ENCODE measurements at regions not wholly inside any gene's neighbourhood (a gene's known extent, or its start where the extent isn't known, plus 50 kb on each side); places are given as distances from the start of the nearest gene placed in this dataset.
"Not testable (repeated sequence)": the region's sequence is repeated elsewhere in the genome, so short reads cannot be mapped to it uniquely, and the experiment has no call there.

GRCh38 chr7:45407730-45408408 lies 166.3 kb upstream of the ADCY1 start:
- no peak for DNase-seq (ENCODE audit: low read depth in 2 of 2)

DNA sequence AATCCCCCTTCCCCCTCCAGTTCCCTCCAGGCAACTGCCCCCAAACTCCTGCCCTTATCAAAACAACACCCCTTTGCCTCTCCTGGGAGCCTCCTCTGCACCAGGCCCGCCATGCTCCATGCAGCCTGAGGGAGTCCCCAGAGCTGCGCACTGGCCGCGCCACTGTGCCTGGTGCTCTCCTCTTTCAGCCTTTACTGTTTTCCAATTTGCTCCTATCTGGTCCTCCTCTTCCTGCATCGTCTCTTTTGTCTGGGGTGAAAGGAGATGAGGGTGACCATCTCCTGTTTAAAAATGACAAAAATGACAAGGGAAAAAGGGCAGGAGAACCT lies 165.8 kb upstream of the ADCY1 start:
- DNase-seq (ENCODE audit: low read depth in 2 of 2), result no peak

DNA sequence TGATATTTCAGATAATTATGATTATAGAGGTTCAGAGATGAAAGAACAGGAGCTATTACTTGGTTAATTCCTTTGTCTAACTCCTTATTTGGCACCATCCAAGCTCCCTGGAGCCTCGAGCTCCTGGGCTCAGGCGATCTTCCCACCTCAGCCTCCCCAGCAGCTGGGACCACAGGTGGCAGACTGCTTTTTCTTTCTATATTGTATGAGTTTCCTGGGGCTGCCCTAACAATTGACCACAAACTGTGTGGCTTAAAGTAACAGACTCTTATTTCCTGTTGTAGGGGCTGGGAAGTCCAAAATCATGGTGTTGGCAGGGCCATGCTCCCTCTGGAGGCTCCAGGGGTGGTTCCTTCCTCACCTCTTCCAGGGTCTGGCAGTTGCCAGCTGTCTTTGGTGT lies 163.3 kb upstream of the ADCY1 start:
- no peak for DNase-seq (ENCODE audit: low read depth in 2 of 2)

DNA sequence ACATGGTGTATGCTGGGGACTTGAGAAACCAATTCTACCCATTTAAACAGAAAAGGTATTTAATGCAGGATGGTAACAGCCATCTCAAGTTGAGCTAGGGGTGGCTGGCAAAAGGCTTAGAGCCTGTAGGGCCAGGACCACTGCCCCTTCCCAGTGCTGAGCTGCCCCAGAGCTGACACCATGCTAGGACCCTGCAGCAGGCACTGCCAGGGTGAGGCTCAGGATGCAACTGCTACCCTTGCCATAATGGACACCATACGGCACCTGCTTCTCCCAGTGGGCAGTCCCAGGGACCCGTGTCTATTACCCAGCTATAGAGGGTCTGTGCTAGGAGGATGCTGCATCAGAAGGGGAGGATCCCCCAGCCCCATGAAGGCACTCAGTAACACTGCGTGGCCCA lies 160.7 kb upstream of the ADCY1 start:
- no peak for DNase-seq (ENCODE audit: low read depth in 2 of 2)

GRCh38 chr7:45414226-45414625 lies 159.9 kb upstream of the ADCY1 start:
- no peak for DNase-seq (ENCODE audit: low read depth in 2 of 2)

- no peak for DNase-seq (ENCODE audit: low read depth in 2 of 2)
Observed at GRCh38 chr7:45415265-45415664, 158.9 kb upstream of the ADCY1 start.

- DNase-seq (ENCODE audit: low read depth in 2 of 2), result no peak
Observed at GRCh38 chr7:45416846-45417245, 157.3 kb upstream of the ADCY1 start.

DNA sequence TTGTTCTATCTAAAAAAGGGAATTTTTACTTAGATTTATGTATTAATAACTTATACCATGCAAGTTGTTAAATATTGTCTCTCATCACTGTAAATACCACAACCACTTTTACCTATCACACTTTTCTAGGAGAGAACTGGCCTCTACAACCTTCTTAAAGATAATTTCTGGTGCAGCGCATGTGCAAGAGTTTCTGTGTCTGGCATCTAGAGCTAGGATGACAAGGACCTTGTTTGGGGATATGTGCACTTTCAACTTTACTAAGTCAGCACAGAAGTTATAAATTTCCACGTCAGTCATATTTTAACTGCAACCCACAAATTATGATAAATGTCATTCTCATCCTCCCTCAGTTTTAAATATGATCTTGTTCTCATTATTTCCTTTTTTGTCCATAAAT lies 156.9 kb upstream of the ADCY1 start:
- DNase-seq (ENCODE audit: low read depth in 2 of 2), result no peak

DNA sequence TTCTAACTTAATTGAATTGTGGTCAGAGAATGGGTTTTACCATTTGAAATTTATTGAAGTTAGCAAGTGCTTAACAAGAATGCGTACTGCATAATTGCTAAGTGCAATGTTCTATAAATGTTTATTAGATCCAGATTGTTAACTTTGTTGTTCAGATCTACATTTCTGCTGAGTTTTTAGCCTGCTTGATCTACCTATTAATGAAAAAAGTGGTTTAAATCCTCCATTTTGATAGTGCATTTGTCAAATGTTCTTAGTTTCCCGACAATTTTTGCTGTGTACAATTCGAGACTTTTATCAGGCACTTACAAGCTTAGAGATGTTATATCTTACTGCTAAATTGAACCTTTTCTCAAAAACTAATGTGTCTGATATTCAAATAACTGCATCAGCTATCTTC lies 156.4 kb upstream of the ADCY1 start:
- no peak for DNase-seq (ENCODE audit: low read depth in 2 of 2)

- no peak for DNase-seq (ENCODE audit: low read depth in 2 of 2)
Observed at GRCh38 chr7:45420843-45421495, 153.2 kb upstream of the ADCY1 start.

DNA sequence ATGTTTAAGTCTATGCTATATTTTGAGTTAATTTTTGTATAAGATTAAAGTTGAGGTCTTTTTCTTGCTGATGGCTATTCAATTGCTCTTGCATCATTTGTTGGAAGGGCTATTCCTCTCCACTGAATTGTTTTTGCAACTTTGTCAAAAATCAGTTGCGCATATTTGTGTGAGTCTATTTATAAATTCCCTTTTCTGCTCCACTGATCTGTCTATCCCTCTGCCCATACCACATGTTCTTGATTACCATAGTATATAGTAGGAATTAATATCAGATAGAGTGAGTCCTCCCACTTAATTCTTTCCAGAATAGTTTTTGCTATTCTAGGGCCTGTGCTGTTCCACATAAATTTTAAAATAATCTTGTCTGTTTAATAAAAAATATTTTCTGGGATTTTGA lies 152.4 kb upstream of the ADCY1 start:
- no peak for DNase-seq (ENCODE audit: low read depth in 2 of 2)

DNA sequence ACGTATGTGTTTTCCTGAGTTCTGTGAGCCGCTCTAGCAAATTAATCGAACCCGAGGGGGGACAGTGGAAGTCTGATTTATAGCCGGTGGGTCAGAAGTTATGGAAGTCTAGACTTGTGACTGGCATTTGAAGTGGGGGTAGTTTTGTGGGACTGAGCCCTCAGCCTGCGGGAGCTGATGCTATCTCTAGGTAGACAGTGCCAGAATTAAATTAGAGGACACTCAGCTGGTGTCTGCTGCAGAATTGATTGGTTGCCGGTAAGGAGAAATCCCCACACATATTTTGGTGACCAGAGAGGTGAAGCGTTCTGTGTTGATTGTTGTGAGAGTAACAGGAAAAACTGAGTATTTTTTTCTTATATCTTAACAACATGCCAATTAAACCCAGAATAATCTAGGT lies 143.8 kb upstream of the ADCY1 start:
- DNase-seq (ENCODE audit: low read depth in 2 of 2), result no peak

DNA sequence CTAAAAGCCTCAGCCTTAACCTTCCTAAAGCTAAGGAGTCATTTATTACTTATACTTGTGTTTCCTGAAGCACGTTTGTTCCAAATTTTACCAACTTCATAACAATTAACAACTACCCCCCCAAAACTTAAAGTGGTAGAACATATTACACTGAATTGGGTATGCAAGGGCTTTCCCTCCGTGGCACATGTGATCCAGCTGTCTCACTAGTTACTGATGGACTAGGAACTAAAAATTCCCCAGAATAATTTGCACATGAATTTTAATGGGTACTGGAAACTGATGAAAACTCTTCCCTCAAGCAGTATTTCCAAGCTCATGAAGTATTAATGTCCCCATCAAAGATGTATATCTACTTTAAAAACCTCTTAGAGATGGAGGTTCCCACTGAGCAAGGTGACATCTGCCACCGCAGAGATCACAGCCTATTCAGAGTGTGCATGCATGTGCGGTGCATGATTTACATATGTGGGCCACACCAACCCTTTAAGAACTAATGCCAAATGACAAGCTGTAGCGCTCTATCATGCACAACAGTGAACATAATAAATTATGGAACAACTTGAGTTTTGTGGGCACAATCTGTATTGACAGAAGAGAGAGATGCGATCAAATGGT lies 139.9 kb upstream of the ADCY1 start:
- DNase-seq (ENCODE audit: low read depth in 2 of 2), result no peak

GRCh38 chr7:45435131-45435530 lies 139.0 kb upstream of the ADCY1 start:
- DNase-seq (ENCODE audit: low read depth in 2 of 2), result no peak

DNA sequence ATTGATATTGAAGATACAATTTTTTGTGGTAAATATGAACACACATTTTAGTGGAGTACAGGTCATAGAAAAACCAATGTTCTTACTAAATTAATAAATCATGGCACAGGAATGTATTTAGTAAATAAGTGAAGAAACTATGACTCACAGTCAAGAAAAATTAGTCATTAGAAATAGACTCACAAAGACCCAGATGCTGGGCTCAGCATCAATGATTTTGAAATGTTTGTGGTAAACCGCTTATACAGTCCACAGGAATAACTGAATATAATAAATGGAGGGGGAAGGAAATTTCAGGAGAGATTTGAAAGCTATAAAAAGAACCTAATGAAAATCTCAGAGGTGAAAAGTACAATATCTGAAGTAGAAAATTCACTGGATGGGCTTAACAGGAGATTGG lies 138.3 kb upstream of the ADCY1 start:
- DNase-seq (ENCODE audit: low read depth in 2 of 2), result no peak

- DNase-seq (ENCODE audit: low read depth in 2 of 2), result not testable (repeated sequence)
Observed at GRCh38 chr7:45440776-45441175, 133.4 kb upstream of the ADCY1 start.

- no peak for DNase-seq (ENCODE audit: low read depth in 2 of 2)
Observed at GRCh38 chr7:45443263-45443662, 130.9 kb upstream of the ADCY1 start.

DNA sequence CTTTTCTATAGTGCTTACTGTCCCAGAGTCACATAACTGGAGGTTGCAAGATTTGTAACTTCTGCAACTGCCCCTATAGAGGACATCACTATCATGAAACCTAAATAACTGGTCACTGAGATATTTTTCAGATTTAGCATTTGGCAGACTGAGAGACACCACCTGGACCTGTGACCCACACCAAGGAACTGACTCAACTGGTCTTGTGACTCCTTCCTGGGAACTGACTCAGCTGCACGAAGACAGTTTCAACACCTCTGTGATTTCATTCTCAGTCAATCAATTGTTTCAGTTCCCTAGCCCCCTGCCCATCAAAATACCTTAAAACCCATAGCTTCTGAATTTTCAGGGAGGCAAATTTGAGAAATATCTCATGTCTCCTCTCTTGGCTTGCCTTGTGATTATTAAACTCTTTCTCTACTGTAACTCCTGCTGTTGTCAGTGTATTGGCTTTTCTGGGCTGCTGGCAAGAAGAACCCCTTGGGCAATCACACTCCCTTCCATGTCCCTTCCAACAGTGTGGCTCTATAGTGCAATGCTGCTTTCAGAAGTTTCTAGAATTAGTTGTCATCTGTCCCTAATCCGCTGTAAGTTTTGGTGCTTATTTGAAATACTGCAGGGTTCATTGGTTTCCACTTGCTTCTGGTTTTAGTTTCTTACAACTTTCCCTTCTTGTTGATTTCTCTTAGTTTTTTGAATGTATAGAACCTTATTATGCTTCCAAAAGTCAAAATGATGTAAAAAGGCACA lies 127.8 kb upstream of the ADCY1 start:
- DNase-seq (ENCODE audit: low read depth in 2 of 2), result no peak

- no peak for DNase-seq (ENCODE audit: low read depth in 2 of 2)
Observed at GRCh38 chr7:45447296-45447695, 126.9 kb upstream of the ADCY1 start.

- DNase-seq (ENCODE audit: low read depth in 2 of 2), result no peak
Observed at GRCh38 chr7:45450571-45451204, 123.5 kb upstream of the ADCY1 start.

DNA sequence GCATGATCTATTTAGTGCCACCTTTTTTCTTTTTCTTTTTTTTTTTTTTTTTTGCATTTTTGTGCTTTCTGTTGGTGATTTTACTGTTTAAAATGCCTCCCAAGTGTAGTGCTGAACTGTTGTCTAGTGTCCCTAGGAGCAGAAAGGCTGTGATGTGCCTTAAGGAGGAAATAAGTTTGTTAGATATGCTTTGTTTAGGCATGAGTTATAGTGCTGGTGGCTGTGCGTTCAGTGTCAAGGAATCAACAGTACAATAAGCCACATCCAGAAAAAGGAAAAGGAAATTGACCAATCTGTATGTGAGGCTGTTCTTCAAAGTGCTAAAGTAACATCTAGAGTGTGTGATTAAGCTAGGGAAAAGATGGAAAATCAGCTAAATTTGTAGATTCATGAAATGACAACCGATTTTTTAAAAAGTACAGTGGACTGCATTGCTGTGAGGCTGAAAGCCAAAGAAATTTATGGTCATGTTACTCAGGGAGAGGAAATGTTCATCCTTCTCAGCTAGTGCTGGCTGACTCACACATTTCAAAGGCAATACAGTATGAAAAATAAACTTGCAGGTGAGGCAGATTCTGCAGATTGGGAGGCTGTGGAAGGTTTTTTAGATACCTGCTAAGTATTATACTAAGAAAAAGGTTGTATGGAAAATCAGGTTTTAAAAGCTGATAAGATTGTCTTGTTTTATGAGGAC lies 122.7 kb upstream of the ADCY1 start:
- DNase-seq (ENCODE audit: low read depth in 2 of 2), result no peak

GRCh38 chr7:45454771-45455170 lies 119.4 kb upstream of the ADCY1 start:
- DNase-seq (ENCODE audit: low read depth in 2 of 2), result no peak

All from dermis microvascular lymphatic vessel endothelial cell (primary cell).